HG03378 (cell line): ENCODE measurements at regions not wholly inside any gene's neighbourhood (a gene's known extent, or its start where the extent isn't known, plus 50 kb on each side); places are given as distances from the start of the nearest gene placed in this dataset.
A peak's percentile ranks its signal among the peaks of the same experiment; 100 is the strongest.
"Not testable (repeated sequence)": the region's sequence is repeated elsewhere in the genome, so short reads cannot be mapped to it uniquely, and the experiment has no call there.

Experiments
- ATAC-seq: cut with Tn5 transposase; IDR thresholded peaks from one replicate; pipeline ENCODE4 v1.9.1; 2021; ENCODE audit warnings: mild to moderate bottlenecking, moderate library complexity; ENCODE audit not compliant: unreplicated experiment

- ATAC-seq = no peak
Observed at GRCh38 chrX:50967736-50968135, 57.2 kb downstream of the BMP15 start.

GRCh38 chrX:50968871-50969635 is 58.5 kb downstream of the BMP15 start:
- not testable (repeated sequence) for ATAC-seq

- ATAC-seq = peak; percentile 70
Observed at GRCh38 chrX:50971395-50971794, 60.9 kb downstream of the BMP15 start.

GRCh38 chrX:50973199-50973598 is 62.7 kb downstream of the BMP15 start:
- no peak for ATAC-seq

GRCh38 chrX:50978920-50979682 is 68.6 kb downstream of the BMP15 start:
- ATAC-seq = no peak

- no peak for ATAC-seq
Observed at GRCh38 chrX:50980251-50980650, 69.7 kb downstream of the BMP15 start.

GRCh38 chrX:50988649-50989048 is 78.1 kb downstream of the BMP15 start:
- ATAC-seq = no peak

GRCh38 chrX:50996930-50997329 is 86.4 kb downstream of the BMP15 start:
- ATAC-seq = no peak

GRCh38 chrX:51000384-51000783 is 89.8 kb downstream of the BMP15 start:
- ATAC-seq = not testable (repeated sequence)

GRCh38 chrX:51001733-51002632 is 91.4 kb downstream of the BMP15 start:
- not testable (repeated sequence) for ATAC-seq

GRCh38 chrX:51006064-51006463 is 95.5 kb downstream of the BMP15 start:
- no peak for ATAC-seq

- peak; percentile 72 for ATAC-seq
Observed at GRCh38 chrX:51024106-51024696, 113.7 kb downstream of the BMP15 start.

- no peak for ATAC-seq
Observed at GRCh38 chrX:51026862-51027261, 116.3 kb downstream of the BMP15 start.

- no peak for ATAC-seq
Observed at GRCh38 chrX:51035746-51036145, 125.2 kb downstream of the BMP15 start.

- no peak for ATAC-seq
Observed at GRCh38 chrX:51047950-51048349, 137.4 kb downstream of the BMP15 start.

GRCh38 chrX:51053741-51054140 is 143.2 kb downstream of the BMP15 start:
- ATAC-seq = no peak

GRCh38 chrX:51098046-51098445 is 187.5 kb downstream of the BMP15 start:
- no peak for ATAC-seq

- ATAC-seq = not testable (repeated sequence)
Observed at GRCh38 chrX:51119058-51119926, 208.8 kb downstream of the BMP15 start.

GRCh38 chrX:51125743-51126142 is 206.9 kb upstream of the NUDT10 start:
- ATAC-seq = not testable (repeated sequence)
